Stomach (tissue), 4 donors: ENCODE measurements at regions not wholly inside any gene's neighbourhood (a gene's known extent, or its start where the extent isn't known, plus 50 kb on each side); places are given as distances from the start of the nearest gene placed in this dataset.

ENCODE experiments used
- EP300 ChIP-seq: sonication (generic); formaldehyde crosslinking; IDR thresholded peaks from one replicate; pipeline ENCODE4 v1.6.1; 2017; ENCODE audit warnings: antibody characterized with exemption
- POLR2A ChIP-seq, 4 donors: fragments of 450-650 bp; IDR thresholded peaks; one replicate each; pipeline ENCODE4 v1.6.1; 2016; ENCODE audit warnings: antibody characterized with exemption in 4 of 4, control low read depth in 2 of 4, mild to moderate bottlenecking in 1 of 4, moderate library complexity in 1 of 4
- POLR2AphosphoS5 ChIP-seq, 3 donors: sonication (generic); formaldehyde crosslinking; IDR thresholded peaks; one replicate each; pipeline ENCODE4 v1.6.1; 2016; ENCODE audit warnings: antibody characterized with exemption in 3 of 3
- TF ChIP-seq, protein P1 (sequence below), 7 experiments: fragments of 450-650 bp in 4 of 7; fragments of 200-600 bp in 3 of 7; sonication (generic) in 3 of 7; IDR thresholded peaks; one replicate each; pipeline ENCODE4 v1.5.1; 2016 to 2019; ENCODE audit warnings: antibody characterized with exemption in 7 of 7, control low read depth in 2 of 7, mild to moderate bottlenecking in 1 of 7

DNA sequence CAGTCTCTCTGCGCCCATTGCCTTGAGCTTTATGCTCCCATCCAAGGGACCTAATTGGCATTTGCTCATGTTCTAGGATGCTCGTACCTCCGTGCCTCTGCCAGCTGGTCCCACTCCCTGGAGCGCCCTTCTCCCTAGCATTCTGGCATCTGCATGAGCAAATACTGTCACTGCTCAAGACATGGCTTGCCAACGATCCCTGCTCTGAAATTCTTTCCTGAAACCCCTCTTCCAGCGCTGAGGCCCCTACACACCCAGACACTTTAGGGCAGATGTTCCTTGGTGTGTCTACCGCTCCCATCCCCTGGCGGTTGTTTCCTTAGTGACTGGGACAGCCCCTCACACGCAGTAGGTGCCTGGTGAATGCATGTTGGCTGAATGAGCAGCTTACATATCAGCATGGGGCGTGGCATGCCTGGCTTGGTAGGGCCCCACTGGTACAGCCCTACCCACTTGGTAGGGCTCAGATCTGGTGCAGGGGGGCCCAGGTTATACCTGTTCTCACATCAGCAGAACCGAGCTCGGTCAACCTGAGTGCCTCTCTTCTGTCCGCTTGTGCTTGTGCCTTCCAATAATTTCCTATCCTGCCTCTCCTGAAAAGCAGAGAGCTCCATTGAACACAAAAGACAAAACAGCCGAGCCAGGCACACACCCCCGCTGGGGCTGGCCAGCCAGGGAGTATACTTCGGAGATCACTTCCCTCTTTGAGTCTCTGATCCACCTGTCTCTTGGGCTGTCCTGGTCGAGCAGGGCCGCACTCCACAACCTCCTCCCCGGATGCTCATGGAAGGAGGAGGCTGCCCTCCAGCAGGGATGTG lies 59.2 kb downstream of the INHBB start:
- TF ChIP-seq, protein P1, sequence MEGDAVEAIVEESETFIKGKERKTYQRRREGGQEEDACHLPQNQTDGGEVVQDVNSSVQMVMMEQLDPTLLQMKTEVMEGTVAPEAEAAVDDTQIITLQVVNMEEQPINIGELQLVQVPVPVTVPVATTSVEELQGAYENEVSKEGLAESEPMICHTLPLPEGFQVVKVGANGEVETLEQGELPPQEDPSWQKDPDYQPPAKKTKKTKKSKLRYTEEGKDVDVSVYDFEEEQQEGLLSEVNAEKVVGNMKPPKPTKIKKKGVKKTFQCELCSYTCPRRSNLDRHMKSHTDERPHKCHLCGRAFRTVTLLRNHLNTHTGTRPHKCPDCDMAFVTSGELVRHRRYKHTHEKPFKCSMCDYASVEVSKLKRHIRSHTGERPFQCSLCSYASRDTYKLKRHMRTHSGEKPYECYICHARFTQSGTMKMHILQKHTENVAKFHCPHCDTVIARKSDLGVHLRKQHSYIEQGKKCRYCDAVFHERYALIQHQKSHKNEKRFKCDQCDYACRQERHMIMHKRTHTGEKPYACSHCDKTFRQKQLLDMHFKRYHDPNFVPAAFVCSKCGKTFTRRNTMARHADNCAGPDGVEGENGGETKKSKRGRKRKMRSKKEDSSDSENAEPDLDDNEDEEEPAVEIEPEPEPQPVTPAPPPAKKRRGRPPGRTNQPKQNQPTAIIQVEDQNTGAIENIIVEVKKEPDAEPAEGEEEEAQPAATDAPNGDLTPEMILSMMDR (IDR thresholded peaks at IDR 0.05) = no peak
- TF ChIP-seq POLR2AphosphoS5 (IDR thresholded peaks at IDR 0.05) = no peak
- TF ChIP-seq POLR2A (IDR thresholded peaks at IDR 0.05) = no peak
- no peak for TF ChIP-seq EP300
